ENCODE measurements at regions not wholly inside any gene's neighbourhood (a gene's known extent, or its start where the extent isn't known, plus 50 kb on each side); places are given as distances from the start of the nearest gene placed in this dataset.

- TF ChIP-seq EZH2 (IDR thresholded peaks at IDR 0.05; ENCODE audit: borderline replicate concordance, low read length) (no peak), CTCF (IDR thresholded peaks at IDR 0.05; ENCODE audit: low read length) (no peak)
- no peak overlapping the region for H3K4me2 ChIP-seq (ENCODE audit: low read length)
- no peak overlapping the region for H3K4me3 ChIP-seq (ENCODE audit: low read depth, low read length, poor library complexity, severe bottlenecking)
- no peak overlapping the region for H3K27ac ChIP-seq (ENCODE audit: low read depth, low read length, poor library complexity, severe bottlenecking)
- H2AFZ ChIP-seq (ENCODE audit: low read length): no peak overlapping the region
- no peaks in the 10 kb centered on the region for H3K36me3 ChIP-seq (ENCODE audit: insufficient read depth, low read length)
- no peaks in the 10 kb centered on the region for H3F3A ChIP-seq (ENCODE audit: insufficient read depth, low read length)
- H3K27me3 ChIP-seq (ENCODE audit: insufficient read depth, low read length): no peaks in the 10 kb centered on the region
- no peaks in the 10 kb centered on the region for H4K20me1 ChIP-seq (ENCODE audit: insufficient read depth, low read length)
- H3K9me3 ChIP-seq (ENCODE audit: low read length): no peaks in the 10 kb centered on the region
- no peaks in the 10 kb centered on the region for H3K79me2 ChIP-seq (ENCODE audit: insufficient read depth, low read length)
- H3K4me1 ChIP-seq (ENCODE audit: insufficient read depth, low read length, severe bottlenecking): no peaks in the 10 kb centered on the region
- no peak overlapping the region for H3K9ac ChIP-seq (ENCODE audit: low read length)
- H3K9me2 ChIP-seq (ENCODE audit: low read depth, low read length): no peaks in the 10 kb centered on the region
Observed at GRCh38 chr9:20291201-20291600, 331.1 kb downstream of the MLLT3 start.

GRCh38 chr9:20290257-20290656 is 332.0 kb downstream of the MLLT3 start:
- Histone ChIP-seq H3F3A (ENCODE audit: insufficient read depth, low read length) (no peaks in the 10 kb centered on the region), H3K4me2 (ENCODE audit: low read length) (no peak overlapping the region), H3K27me3 (ENCODE audit: insufficient read depth, low read length) (no peaks in the 10 kb centered on the region), H3K4me3 (ENCODE audit: low read depth, low read length, poor library complexity, severe bottlenecking) (no peak overlapping the region), H3K9me3 (ENCODE audit: low read length) (no peaks in the 10 kb centered on the region), H3K9me2 (ENCODE audit: low read depth, low read length) (no peaks in the 10 kb centered on the region), H3K27ac (ENCODE audit: low read depth, low read length, poor library complexity, severe bottlenecking) (no peak overlapping the region), H4K20me1 (ENCODE audit: insufficient read depth, low read length) (no peaks in the 10 kb centered on the region), H2AFZ (ENCODE audit: low read length) (no peak overlapping the region), H3K9ac (ENCODE audit: low read length) (no peak overlapping the region), H3K79me2 (ENCODE audit: insufficient read depth, low read length) (no peaks in the 10 kb centered on the region), H3K36me3 (ENCODE audit: insufficient read depth, low read length) (no peaks in the 10 kb centered on the region), H3K4me1 (ENCODE audit: insufficient read depth, low read length, severe bottlenecking) (no peaks in the 10 kb centered on the region)
- TF ChIP-seq EZH2 (IDR thresholded peaks at IDR 0.05; ENCODE audit: borderline replicate concordance, low read length) (no peak), CTCF (IDR thresholded peaks at IDR 0.05; ENCODE audit: low read length) (no peak)

- Histone ChIP-seq H3K4me3 (ENCODE audit: low read depth, low read length, poor library complexity, severe bottlenecking) (no peak overlapping the region), H3K79me2 (ENCODE audit: insufficient read depth, low read length) (no peaks in the 10 kb centered on the region), H3K9ac (ENCODE audit: low read length) (no peak overlapping the region), H3K36me3 (ENCODE audit: insufficient read depth, low read length) (no peaks in the 10 kb centered on the region), H3K4me1 (ENCODE audit: insufficient read depth, low read length, severe bottlenecking) (no peaks in the 10 kb centered on the region), H3K4me2 (ENCODE audit: low read length) (no peak overlapping the region), H3K9me3 (ENCODE audit: low read length) (no peaks in the 10 kb centered on the region), H4K20me1 (ENCODE audit: insufficient read depth, low read length) (no peaks in the 10 kb centered on the region), H3F3A (ENCODE audit: insufficient read depth, low read length) (no peaks in the 10 kb centered on the region), H2AFZ (ENCODE audit: low read length) (no peak overlapping the region), H3K27me3 (ENCODE audit: insufficient read depth, low read length) (no peaks in the 10 kb centered on the region), H3K27ac (ENCODE audit: low read depth, low read length, poor library complexity, severe bottlenecking) (no peak overlapping the region), H3K9me2 (ENCODE audit: low read depth, low read length) (no peaks in the 10 kb centered on the region)
- TF ChIP-seq EZH2 (IDR thresholded peaks at IDR 0.05; ENCODE audit: borderline replicate concordance, low read length): no peak
- TF ChIP-seq CTCF (IDR thresholded peaks at IDR 0.05; ENCODE audit: low read length): no peak
Observed at GRCh38 chr9:20289423-20290010, 332.8 kb downstream of the MLLT3 start.
